ENCODE measurements at regions not wholly inside any gene's neighbourhood (a gene's known extent, or its start where the extent isn't known, plus 50 kb on each side); places are given as distances from the start of the nearest gene placed in this dataset.

DNA sequence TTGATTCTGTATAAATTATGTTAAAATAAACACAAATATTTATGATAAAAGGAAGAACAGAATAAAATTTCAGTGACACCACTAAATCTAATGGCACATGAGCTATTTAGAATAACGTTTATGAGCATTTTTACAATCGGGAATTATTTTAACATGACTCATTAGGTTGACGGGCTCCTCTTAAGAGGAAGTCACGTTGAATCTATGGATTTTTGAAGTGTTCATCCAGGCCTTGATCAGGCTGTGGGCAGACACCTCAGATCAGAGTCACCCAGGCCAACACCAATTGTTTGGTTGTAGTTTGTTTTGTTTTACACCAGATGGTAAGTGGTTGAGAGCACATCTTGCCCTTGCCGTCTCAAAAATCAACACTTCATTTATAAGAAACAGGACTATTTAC lies 257.8 kb downstream of the FOXO1 start:
- Histone ChIP-seq H3K4me2 (ENCODE audit: control insufficient read depth, insufficient read depth) (no peak overlapping the region), H3K79me2 (ENCODE audit: control insufficient read depth, insufficient read depth, low read length) (no peaks in the 10 kb centered on the region), H3K27me3 (replicated peaks in 1 of 2; ENCODE audit: control insufficient read depth in 2 of 2, insufficient read depth in 2 of 2, low read length in 1 of 2) (peaks cover 0 to 3% of the 10 kb centered on the region in 2 experiments; a peak in 2 of 4 replicates), H3K9ac (ENCODE audit: control insufficient read depth, insufficient read depth, low read length) (no peak overlapping the region), H2AFZ (ENCODE audit: control insufficient read depth, low read depth, low read length) (no peak overlapping the region), H3K4me3 (no peak overlapping the region), H3K27ac (ENCODE audit: control insufficient read depth, insufficient read depth) (no peak overlapping the region), H4K20me1 (ENCODE audit: control insufficient read depth, insufficient read depth) (no peaks in the 10 kb centered on the region), H3K9me3 (replicated peaks; ENCODE audit: control insufficient read depth, insufficient read depth, low read length) (peaks cover 4% of the 10 kb centered on the region; the same call in 2 of the 3 replicates), H3K4me1 (ENCODE audit: control insufficient read depth, insufficient read depth, low read length) (no peaks in the 10 kb centered on the region), H3K36me3 (ENCODE audit: control insufficient read depth in 2 of 2, insufficient read depth in 2 of 2, low read length in 1 of 2) (no peaks in the 10 kb centered on the region)
- SMC1A ChIA-PET (ENCODE audit: uncharacterized antibody, unreplicated experiment), result interaction anchor here (0.6 to 2.0 kb wide), 4 partner anchors 12 to 234 kb away, joined by 3 to 4 read pairs (median 3); no protein-coding TSS in a partner anchor
- POLR2A ChIA-PET, result no interaction called here
- no TSS peak for BruUV-seq (replicated peaks)
- CTCF ChIA-PET, result interaction anchor here (0.7 kb wide), 1 partner anchor 18 kb away, joined by 3 read pairs; no protein-coding TSS in a partner anchor
- TF ChIP-seq ATF2 (IDR thresholded peaks at IDR 0.05; ENCODE audit: low read length), result no peak
- TF ChIP-seq SPI1 (IDR thresholded peaks at IDR 0.05; ENCODE audit: borderline replicate concordance, insufficient read depth, low read depth, low read length), result no peak
- TF ChIP-seq SIX5 (IDR thresholded peaks at IDR 0.05; ENCODE audit: low read depth, low read length, severe bottlenecking), result no peak
- in situ Hi-C loops (cut with MboI), result no loop called here
- RAD21 ChIA-PET (ENCODE audit: unreplicated experiment), result interaction anchor here (0.6 kb wide), 1 partner anchor 30 kb away, joined by 3 read pairs; no protein-coding TSS in a partner anchor
- no peak for ATAC-seq
- FAIRE-seq, result no peak
- DNase-seq (ENCODE audit: low read depth, low spot score), result no peak
- intact Hi-C loops (cut with micrococcal nuclease; ENCODE audit: unreplicated experiment), result no loop called here
- 59% methylated on average over 5 of the region's 5 CpGs for WGBS (ENCODE audit: insufficient coverage, insufficient replicate concordance, low lambda C conversion rate, missing lambda C conversion rate)

- no peaks in the 10 kb centered on the region for H3K36me3 ChIP-seq (ENCODE audit: control insufficient read depth in 2 of 2, insufficient read depth in 2 of 2, low read length in 1 of 2)
- H3K9ac ChIP-seq (ENCODE audit: control insufficient read depth, insufficient read depth, low read length), result no peak overlapping the region
- no peak overlapping the region for H3K27ac ChIP-seq (ENCODE audit: control insufficient read depth, insufficient read depth)
- H2AFZ ChIP-seq (ENCODE audit: control insufficient read depth, low read depth, low read length), result no peak overlapping the region
- CTCF ChIA-PET, result no interaction called here
- RAD21 ChIA-PET (ENCODE audit: unreplicated experiment), result no interaction called here
- no TSS peak for BruUV-seq (replicated peaks)
- WGBS (ENCODE audit: insufficient coverage, insufficient replicate concordance, low lambda C conversion rate, missing lambda C conversion rate), result 77% methylated on average over 2 of the region's 2 CpGs
- intact Hi-C loops (cut with micrococcal nuclease; ENCODE audit: unreplicated experiment), result no loop called here
- SMC1A ChIA-PET (ENCODE audit: uncharacterized antibody, unreplicated experiment), result interaction anchor here (1.5 to 2.0 kb wide), 2 partner anchors 12 to 235 kb away, joined by 3 to 4 read pairs; no protein-coding TSS in a partner anchor
- H3K27me3 ChIP-seq (replicated peaks in 1 of 2; ENCODE audit: control insufficient read depth in 2 of 2, insufficient read depth in 2 of 2, low read length in 1 of 2), result peaks cover 0 to 3% of the 10 kb centered on the region in 2 experiments; a peak in 2 of 4 replicates
- no peaks in the 10 kb centered on the region for H3K79me2 ChIP-seq (ENCODE audit: control insufficient read depth, insufficient read depth, low read length)
- DNase-seq (ENCODE audit: low read depth, low spot score) (no peak), ATAC-seq (no peak), FAIRE-seq (no peak)
- POLR2A ChIA-PET, result interaction anchor here (1.0 kb wide), 1 partner anchor 24 kb away, joined by 4 read pairs; no protein-coding TSS in a partner anchor
- in situ Hi-C loops (cut with MboI), result no loop called here
- H4K20me1 ChIP-seq (ENCODE audit: control insufficient read depth, insufficient read depth), result no peaks in the 10 kb centered on the region
- no peak overlapping the region for H3K4me3 ChIP-seq
- H3K4me2 ChIP-seq (ENCODE audit: control insufficient read depth, insufficient read depth), result no peak overlapping the region
- no peaks in the 10 kb centered on the region for H3K4me1 ChIP-seq (ENCODE audit: control insufficient read depth, insufficient read depth, low read length)
- H3K9me3 ChIP-seq (replicated peaks; ENCODE audit: control insufficient read depth, insufficient read depth, low read length), result peaks cover 4% of the 10 kb centered on the region; the same call in 2 of the 3 replicates
- TF ChIP-seq NFYB (IDR thresholded peaks at IDR 0.05; ENCODE audit: insufficient read depth, low read depth, low read length) (no peak), POLR2AphosphoS5 (IDR thresholded peaks at IDR 0.05; ENCODE audit: low read length) (no peak), STAT3 (IDR thresholded peaks at IDR 0.05; ENCODE audit: low read depth, low read length) (no peak), FOXK2 (IDR thresholded peaks at IDR 0.05) (no peak), MTA2 (IDR thresholded peaks at IDR 0.05; ENCODE audit: low read depth) (no peak), ETV6 (conservative IDR thresholded peaks at IDR 0.05 in 1 of 2, IDR thresholded peaks at IDR 0.05 in 1 of 2; ENCODE audit: borderline replicate concordance in 1 of 2, low read depth in 1 of 2) (no peak), ZNF217 (IDR thresholded peaks at IDR 0.05) (no peak), MXI1 (IDR thresholded peaks at IDR 0.05; ENCODE audit: low read depth, low read length) (no peak), BCL11A (IDR thresholded peaks at IDR 0.05; ENCODE audit: low read depth, low read length) (no peak), SUZ12 (IDR thresholded peaks at IDR 0.05; ENCODE audit: unreplicated experiment) (no peak)
- TF ChIP-seq, protein P1, sequence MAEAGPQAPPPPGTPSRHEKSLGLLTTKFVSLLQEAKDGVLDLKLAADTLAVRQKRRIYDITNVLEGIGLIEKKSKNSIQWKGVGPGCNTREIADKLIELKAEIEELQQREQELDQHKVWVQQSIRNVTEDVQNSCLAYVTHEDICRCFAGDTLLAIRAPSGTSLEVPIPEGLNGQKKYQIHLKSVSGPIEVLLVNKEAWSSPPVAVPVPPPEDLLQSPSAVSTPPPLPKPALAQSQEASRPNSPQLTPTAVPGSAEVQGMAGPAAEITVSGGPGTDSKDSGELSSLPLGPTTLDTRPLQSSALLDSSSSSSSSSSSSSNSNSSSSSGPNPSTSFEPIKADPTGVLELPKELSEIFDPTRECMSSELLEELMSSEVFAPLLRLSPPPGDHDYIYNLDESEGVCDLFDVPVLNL (IDR thresholded peaks at IDR 0.05; ENCODE audit: low read depth, low read length), result no peak
- TF ChIP-seq, protein P2, sequence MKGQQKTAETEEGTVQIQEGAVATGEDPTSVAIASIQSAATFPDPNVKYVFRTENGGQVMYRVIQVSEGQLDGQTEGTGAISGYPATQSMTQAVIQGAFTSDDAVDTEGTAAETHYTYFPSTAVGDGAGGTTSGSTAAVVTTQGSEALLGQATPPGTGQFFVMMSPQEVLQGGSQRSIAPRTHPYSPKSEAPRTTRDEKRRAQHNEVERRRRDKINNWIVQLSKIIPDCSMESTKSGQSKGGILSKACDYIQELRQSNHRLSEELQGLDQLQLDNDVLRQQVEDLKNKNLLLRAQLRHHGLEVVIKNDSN (IDR thresholded peaks at IDR 0.05; ENCODE audit: borderline replicate concordance, extremely low read length, insufficient read depth, low read depth, low read length), result no peak
Measured at GRCh38 chr13:40409278-40409677, 257.2 kb downstream of the FOXO1 start.
